NCI-H146 treated with DMSO at 0.1 percent for 48 hours (cell line): ENCODE measurements at regions not wholly inside any gene's neighbourhood (a gene's known extent, or its start where the extent isn't known, plus 50 kb on each side); places are given as distances from the start of the nearest gene placed in this dataset.

ENCODE experiments used
- DNase-seq: peaks from one replicate; lab custom pipeline; 2025; ENCODE audit not compliant: unreplicated experiment; lab: John Stamatoyannopoulos, UW

DNA sequence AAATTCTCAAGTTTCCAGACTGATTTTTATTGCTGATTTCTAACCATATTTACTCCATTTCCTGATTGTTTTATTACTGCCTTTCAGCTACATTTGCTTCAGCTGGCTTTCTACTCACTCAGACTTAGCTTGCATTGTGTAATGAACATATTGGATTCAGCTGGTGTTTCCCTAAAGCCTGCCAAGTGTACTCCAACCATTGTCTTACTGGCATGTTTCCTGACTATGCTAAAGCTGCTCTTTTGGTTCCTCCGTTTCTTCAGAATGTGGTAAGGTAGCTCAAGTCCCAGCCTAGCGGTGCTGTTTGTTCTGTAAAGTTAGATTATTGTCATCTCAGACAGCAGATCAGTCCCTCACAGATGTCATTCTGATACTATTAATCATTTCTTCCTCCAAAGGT is 53.1 kb upstream of the GLRA2 start:
- DNase-seq, result no peak

DNA sequence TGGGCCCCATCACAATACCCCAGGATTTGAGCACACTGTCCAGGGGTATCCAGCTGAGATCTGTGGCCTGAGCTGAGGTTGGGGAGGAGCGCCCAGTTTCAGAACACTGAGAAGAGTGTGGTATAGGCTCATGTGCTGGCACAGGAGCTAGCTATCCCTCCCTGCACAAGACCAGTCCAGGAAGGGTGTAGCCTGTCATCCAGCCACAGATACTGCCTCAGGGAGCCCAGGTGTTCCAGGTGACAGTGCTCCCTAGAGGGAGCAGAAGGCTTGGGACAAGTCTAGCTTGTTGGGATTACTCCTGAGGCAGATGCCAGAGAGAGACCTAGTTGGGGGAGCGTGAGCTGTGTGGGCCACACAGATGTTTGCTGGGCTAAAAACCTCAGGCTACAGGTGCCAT is 79.6 kb upstream of the GLRA2 start:
- no peak for DNase-seq

DNA sequence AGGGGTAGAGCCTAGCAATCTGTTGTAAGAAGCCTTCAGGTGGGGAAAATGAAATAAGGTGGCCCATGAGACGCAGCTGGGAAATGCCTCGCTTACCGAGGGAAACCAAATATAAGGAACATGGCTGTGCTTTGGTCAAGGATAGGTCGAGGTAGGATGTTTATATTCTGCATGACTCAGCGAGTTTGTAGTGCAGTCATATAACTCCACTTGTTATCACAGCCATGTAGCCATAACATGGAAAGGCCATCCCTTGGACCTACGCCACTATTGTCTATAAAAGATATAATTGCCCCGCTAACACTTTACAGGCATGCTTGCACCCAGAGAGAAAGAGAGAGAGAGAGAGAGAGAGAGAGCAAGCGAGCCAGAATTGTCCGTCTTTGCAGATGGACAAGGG is 80.9 kb upstream of the GLRA2 start:
- no peak for DNase-seq

DNA sequence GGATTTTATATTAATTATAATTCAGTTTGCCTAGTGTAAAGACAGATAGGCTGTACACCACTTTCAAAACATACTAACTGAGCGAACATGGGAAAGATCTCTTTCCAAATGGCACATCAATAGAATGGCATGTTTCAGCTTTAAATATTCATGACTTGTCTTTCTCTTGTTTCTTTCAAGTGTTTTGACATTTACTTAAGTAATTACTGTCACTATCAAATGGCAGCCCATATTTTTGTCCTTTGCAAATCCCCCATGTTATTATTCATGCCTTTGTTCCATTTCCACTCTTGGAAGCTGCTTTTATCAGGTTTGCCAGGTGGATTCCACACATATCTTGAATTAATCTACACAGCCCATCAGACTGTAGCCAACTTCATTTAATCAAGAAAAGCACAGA is 89.2 kb upstream of the GLRA2 start:
- no peak for DNase-seq

DNA sequence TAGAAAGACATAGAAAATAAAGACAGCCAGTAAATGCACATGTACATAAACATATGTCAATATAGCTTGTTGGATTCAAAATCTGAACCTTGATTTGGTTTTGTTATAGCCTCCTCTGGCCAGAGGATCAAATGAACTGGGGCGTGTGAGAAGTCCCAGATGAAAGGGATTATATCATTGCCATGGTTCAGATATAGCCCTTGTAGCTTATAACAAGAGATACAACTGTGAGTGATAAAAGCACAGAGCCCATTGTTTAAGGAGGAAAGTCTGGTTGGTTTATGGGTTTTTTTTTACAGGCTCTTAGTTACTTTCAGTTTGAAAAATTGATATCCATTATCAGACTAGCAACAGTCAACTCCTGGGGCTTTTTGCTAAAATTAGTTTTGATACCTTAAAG is 101.7 kb upstream of the GLRA2 start:
- DNase-seq, result no peak

DNA sequence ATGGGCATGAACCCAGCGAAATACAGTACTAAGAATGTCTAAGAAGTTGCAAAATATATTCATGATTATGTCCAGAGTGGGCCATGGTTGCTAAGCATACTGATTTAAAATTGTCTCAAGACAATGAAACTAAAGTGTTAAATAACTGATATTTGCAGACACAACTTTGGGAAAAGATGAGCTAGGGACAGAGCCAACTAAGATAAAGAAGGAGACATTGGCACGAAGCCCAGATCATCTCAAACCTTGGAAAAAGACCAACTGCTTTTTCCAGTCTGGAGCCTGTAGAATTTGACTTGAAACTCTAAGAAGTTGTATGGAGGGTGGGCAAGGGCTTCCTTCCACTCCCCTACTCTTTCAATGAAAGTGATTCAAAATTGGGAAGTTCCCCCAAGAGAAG is 108.5 kb upstream of the GLRA2 start:
- no peak for DNase-seq

DNA sequence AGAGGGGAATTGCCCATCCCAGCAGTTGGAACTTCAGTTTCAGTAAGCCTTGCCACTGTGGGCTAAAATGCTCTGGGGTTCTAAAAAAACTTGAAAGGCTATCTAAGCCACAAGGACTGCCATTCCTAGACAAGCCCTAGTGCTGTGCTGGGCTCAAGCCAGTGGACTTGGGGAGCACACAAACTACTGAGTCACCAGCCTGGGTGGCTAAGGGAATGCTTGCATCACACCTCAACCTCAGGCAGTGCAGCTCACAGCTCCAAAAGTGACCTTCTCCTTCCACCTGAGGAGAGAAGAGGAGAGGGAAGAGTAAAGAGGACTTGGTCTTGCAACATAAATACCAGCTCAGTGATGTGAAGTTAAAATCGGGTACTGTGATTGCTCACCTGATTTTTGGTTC is 116.7 kb upstream of the GLRA2 start:
- no peak for DNase-seq

DNA sequence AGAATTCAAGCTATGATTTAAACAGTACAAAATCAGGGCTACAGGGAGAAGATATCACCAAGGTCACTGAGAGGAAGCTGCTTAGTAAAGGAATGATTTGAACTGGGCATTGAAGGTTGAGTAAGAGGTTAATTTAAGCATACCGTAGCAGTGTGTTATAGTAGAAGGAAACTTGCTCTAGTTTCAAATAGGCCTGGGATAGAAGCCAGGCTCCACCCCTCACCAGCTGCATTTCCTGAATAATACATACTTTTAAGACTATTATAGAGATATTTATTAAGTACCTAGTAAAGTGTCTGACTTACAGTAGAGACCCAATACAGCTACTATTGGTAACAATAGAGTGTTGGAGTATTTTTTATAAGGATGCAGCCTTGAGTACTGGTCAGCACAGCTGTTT is 118.0 kb upstream of the GLRA2 start:
- no peak for DNase-seq

DNA sequence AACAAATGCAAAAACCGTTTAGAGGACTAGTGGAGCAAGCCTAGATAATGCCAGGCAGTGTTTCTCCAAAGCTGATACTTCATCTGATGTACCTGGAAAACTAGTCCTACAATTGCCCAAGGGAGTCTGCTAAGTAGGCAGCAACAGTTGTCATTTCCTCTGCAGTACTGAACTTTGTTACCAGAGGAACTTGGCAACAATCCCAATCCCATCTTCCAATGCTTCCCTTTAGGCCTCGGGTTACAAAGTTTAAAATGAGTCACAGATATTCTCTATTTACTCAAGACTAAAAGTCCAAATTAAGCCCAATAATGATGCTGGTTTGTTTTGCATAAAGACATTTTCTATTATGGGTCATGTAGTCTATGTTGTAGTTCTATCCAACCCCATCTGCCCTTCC is 120.0 kb upstream of the GLRA2 start:
- no peak for DNase-seq

DNA sequence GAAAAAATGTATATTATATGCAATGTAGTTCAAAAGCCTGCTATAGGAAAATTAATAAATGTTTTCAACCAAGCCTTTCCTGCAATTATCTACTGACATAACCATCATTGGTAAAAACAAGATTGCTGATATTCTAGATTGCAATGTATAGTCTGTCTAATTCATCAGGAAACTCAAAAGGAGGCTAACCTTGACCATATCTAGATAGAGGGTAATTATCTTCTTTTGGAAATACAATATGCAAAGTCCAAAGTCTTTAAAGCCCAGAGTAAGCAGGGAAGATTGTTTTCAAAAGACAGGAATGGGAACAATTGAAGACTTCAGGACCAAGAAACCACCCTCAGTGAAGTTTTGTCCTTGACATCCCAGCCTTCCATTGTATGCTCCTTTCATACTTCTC is 123.1 kb upstream of the GLRA2 start:
- DNase-seq, result no peak

DNA sequence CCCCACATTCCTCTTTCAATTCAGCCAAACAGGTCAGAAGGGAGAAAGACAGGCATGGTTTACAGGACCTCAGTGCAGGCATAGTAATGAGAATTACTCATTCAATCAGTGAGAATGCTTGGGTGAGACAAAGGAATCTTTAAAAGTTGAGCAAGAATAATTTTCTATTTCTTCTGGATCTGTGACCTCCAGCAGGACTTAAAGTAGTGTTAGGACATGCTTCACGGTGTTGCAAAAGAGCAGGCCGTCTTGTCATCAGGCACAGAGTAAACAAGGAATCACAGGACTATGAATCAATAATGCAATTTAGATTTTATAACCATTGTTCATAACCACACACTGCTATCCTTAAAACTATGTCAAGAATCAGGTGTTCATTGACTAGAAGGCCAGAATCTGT is 130.6 kb upstream of the GLRA2 start:
- no peak for DNase-seq

DNA sequence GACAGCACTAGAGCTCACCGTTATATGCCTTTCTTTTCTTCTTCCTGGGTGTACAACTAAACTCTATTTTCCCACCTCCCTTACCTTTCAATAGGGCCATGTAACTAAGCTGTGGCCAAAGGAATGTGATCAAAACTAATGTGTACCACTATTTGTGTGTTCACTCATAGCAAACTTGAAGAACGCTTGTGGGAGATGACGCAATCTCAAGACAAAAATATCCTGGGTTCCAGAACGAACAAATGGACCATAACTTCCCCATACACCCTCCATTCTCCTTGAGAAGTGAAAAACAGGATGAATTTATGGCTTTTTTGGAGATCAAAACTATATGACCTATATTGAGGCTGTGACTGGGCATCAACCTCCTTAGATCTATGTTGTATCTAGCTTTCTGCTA is 139.7 kb upstream of the GLRA2 start:
- no peak for DNase-seq

DNA sequence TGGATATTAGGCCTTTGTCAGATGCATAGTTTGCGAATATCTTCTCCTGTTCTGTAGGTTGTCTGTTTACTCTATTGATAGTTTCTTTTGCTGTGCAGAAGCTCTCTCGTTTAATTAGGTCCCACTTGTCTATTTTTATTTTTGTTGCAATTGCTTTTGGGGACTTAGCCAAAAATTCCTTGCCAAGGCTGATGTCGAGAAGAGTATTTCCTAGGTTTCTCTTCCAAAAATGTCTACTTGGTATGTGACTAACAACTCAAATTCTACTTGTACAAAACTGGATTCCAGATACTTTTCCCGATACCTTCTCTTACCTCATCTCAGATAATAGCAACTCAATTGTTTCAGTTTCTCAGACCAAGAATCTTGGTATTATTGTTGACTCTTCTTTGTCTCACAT is 142.4 kb upstream of the GLRA2 start:
- DNase-seq, result no peak

DNA sequence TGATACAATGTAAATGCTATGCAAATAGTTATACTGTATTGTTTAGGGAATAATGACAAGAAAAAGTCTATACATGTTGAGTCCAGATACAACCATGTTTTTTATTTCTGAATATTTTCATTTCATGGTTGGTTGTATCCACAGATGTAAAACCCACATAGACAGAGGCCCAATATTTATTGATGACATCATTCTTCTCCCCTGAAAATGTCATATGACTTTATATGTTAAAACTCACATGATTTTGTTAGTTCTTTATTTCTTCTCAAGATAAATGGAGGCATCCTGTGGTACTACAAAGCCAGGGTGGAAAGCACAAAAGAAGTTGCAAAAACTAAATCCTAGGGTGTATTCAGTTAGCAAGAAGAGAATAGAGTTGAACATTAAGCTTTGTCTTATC is 149.3 kb upstream of the GLRA2 start:
- no peak for DNase-seq

DNA sequence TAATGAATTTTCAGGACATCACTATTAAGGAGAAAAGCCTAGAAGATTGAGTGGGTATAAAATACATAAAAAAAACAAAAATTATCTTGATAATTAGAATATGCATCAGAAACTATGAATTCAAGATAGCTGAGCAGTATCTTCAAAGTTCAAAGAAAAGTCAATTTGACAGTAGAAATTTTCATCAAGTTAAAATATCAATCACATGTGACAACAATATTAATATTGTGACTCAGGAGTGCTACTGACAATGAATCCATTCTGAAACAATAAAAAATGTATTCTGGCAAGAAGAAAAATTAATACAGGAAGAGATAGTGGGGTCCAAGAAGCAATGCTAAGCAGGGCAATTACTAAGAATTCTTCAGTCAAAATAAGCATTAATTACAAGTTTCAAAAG is 151.9 kb upstream of the GLRA2 start:
- no peak for DNase-seq

DNA sequence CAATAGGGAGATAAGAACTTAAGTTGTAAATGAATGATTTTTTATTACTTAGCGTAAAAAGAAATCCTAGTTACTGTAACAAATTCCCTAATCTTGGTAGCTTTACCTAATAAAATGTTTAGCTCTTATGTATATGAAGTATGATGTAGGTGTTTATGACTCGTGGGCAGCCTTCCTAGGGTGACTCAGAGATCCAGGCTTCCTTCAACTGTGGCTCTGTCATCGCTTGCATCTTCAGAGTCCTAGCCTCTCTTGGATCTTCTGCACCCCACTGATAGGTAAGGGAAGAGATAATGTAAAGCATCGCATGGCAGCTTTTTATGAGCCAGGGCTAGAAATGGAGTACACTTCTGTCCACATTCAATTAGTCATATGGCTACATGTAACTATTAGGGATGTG is 165.6 kb upstream of the GLRA2 start:
- DNase-seq, result no peak

DNA sequence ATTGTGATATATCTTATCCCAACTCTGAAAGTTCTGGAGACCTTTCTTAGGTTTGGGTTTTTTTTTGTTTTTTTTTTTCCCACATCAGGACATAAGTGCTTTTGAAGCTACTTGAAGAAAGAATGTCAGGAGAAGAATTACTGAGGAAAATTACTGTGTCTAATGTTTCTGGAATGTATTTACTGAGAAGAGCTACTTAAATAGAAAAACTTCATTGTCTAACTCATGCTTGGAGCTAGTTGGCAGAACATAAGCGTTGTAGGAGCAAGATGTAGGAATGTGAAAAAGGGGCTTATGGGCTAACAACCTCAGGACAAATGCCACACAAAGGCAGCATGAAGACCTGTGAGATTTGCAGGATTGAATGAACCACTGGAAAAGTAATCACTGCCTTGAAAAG is 166.6 kb upstream of the GLRA2 start:
- no peak for DNase-seq

DNA sequence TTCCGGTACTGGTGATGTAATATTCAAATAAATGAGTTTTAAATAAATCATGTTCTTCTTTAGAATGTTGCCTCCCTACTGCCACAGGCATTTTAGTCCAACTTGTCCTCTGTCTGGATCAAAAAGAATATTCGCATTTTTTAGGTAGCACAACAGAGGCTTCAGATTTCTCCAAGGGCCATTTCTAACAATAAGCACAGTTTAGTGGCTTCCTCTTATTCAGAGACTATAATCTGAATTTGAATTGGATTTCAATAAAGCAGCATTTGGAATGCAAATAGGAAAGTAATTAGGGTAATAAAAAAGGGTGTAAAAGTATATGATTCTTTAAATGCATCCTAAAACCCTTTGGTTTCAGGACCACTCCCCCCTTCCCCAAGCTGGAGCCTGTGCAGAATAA is 167.9 kb upstream of the GLRA2 start:
- DNase-seq, result no peak

DNA sequence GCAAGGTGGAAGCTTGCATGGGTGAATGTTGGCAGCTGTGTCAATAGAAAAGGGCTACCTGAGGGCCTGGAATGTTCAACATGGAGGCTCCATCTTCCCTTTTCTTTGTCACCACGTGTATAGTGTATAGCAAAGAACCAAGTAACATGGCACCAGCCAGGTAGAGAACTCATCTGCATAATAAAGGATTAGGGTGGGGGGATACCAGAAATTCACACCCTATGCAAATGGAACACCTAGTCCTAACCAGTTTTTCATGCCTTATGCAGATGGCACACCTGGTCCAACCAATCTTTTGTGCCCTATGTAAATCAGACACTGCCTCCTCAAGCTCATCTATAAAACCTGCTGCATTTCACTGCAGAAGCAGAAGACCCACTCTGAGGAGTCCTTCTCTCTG is 169.6 kb upstream of the GLRA2 start:
- no peak for DNase-seq

DNA sequence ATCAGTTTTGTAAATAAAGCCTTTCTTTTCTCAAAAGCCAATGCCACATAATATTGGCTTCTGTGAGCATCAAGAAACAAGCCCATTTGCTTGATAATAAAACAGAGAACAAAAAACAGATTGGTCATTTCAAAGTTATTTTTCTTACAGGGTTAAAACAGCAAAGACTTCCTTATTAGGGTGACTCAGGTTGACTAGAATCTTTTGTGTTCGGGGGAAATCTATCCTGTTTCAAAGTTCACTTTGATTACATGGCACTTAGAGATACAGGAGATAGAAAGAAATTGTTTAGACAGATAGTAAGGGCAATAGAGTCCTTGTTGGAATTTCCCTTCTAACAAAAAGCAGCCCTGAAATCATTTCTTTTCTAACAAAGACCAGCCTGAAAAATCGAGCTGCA is 170.0 kb upstream of the GLRA2 start:
- peak; percentile 10 for DNase-seq

DNA sequence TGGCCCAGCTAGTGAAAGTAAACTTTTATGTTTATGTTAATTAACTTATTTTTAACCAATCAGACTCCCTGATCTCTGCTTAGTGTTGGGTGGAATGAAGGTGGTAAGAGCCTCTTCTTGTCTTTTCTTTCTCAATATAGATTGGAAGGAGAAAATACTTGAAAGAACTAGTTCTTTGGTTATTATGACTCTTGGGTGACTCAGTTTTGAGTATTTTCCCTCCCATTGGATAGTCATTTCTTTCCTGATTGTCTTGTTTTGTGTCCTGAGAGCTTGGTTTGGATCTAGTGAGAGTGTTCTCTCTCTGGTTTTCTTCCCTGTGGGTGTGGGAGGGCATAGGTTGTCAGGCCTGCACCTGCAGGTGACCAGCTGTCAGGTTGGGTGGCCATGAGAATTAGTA is 172.0 kb upstream of the GLRA2 start:
- no peak for DNase-seq

DNA sequence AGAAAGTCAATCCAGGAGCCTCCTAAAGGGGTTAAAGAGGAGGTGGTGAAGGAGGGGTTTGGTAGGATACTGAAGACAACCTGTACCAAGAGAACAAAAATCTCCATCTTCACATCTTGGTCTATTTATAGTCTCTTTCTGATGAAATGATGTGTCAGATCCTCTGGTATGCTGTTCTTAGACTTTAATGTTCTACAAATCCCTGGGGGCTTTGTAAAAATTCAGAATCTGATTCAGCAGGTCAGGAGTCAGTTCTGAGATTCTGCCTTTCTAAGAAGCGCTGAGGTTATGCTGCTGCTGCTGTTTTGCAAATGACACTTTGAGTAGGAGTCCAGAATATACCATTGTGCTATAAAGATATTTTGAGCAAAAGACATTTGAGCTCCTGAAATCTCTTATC is 172.9 kb upstream of the GLRA2 start:
- no peak for DNase-seq

DNA sequence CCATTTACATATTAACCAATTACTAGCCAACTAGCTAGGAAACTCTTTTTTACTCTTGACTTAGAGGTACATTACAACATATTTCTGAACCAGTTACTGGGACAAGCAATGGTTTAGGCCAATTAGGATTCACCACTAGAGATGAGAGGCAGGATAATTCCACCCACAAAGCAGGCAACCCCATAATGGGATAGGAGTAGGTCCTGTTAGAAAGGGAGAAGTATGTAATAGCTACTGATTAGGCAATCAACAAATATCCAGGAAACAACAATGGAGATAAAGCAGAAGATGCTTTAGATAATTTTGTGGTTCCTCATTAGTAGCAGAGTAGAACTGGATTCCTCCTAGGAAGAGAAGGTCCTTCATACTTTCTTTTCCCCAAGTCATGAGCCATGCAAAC is 173.8 kb upstream of the GLRA2 start:
- no peak for DNase-seq

DNA sequence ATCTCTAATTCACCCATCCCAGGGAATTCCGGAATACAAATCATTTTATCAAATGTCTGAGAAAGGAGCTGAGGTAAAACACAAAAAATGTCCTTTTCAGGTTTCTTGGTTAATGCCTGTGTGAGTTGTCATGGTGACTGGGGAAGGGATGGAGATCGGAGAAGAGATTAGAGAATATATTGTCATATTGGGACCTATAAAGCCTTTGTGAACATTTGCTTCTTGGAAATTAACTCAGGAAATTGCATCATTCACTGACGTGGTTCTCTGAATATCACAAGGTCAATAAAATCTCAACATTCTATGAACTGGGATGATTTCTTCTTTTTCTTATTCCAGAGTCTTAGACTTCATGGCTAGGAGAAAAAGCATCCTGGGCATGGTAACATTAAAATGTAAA is 174.8 kb upstream of the GLRA2 start:
- no peak for DNase-seq
